ENCODE measurements at regions not wholly inside any gene's neighbourhood (a gene's known extent, or its start where the extent isn't known, plus 50 kb on each side); places are given as distances from the start of the nearest gene placed in this dataset.

- intact Hi-C loops (cut with micrococcal nuclease) = no loop called here
Measured at GRCh38 chr10:117677239-117677638, 134.7 kb downstream of the EMX2 start.

GRCh38 chr10:117677890-117678500, 135.4 kb downstream of the EMX2 start:
- no peak overlapping the region for H3K27ac ChIP-seq (ENCODE audit: low read depth in 1 of 2, low read length in 2 of 2)
- Mint-ChIP-seq H3K27ac (no peak overlapping the region), H3K4me3 (no peak overlapping the region)

More at GRCh38 chr10:117677239-117677638, 134.7 kb downstream of the EMX2 start:
- no peak for DNase-seq
- peaks cover 0 to 2% (median 0%) of the 10 kb centered on the region in 7 donors for H3K9me3 Mint-ChIP-seq
- H3K4me3 Mint-ChIP-seq = no peak overlapping the region
- no peaks in the 10 kb centered on the region for H3K4me1 Mint-ChIP-seq
- Histone ChIP-seq H3K27ac (ENCODE audit: low read depth in 1 of 2, low read length in 2 of 2) (no peak overlapping the region), H3K4me1 (ENCODE audit: control insufficient read depth in 1 of 2, insufficient read depth in 2 of 2, low read length in 2 of 2) (no peaks in the 10 kb centered on the region), H3K9me3 (replicated peaks in 1 of 2; ENCODE audit: control insufficient read depth in 1 of 2, insufficient read depth in 1 of 2, low read length in 2 of 2) (no peaks in the 10 kb centered on the region), H3K9ac (ENCODE audit: insufficient read depth, low read length, poor library complexity, severe bottlenecking) (no peak overlapping the region), H3K36me3 (replicated peaks in 1 of 2; ENCODE audit: control insufficient read depth in 1 of 2, insufficient read depth in 2 of 2, low read length in 2 of 2) (no peaks in the 10 kb centered on the region), H3K4me3 (replicated peaks in 1 of 3; ENCODE audit: low read depth in 2 of 3, low read length in 3 of 3) (no peak overlapping the region), H2AFZ (ENCODE audit: insufficient read depth, low read depth, low read length, poor library complexity, severe bottlenecking) (no peak overlapping the region), H4K20me1 (ENCODE audit: insufficient read depth, low read length) (no peaks in the 10 kb centered on the region), H3K4me2 (replicated peaks; ENCODE audit: extremely low read depth, low read length, poor library complexity, severe bottlenecking) (no peak overlapping the region), H3K79me2 (ENCODE audit: insufficient read depth, low read length) (no peaks in the 10 kb centered on the region), H3K27me3 (ENCODE audit: control insufficient read depth in 2 of 2, insufficient read depth in 2 of 2, low read length in 2 of 2) (no peaks in the 10 kb centered on the region)
- H3K27me3 Mint-ChIP-seq (ENCODE audit: low read depth in 3 of 3) = peaks cover 10 to 29% (median 25%) of the 10 kb centered on the region in 3 donors
- 76% methylated on average over 3 of the region's 7 CpGs for WGBS (ENCODE audit: insufficient coverage)
- H3K27ac Mint-ChIP-seq = no peak overlapping the region
- no peaks in the 10 kb centered on the region for H3K36me3 Mint-ChIP-seq
- TF ChIP-seq, protein P1, sequence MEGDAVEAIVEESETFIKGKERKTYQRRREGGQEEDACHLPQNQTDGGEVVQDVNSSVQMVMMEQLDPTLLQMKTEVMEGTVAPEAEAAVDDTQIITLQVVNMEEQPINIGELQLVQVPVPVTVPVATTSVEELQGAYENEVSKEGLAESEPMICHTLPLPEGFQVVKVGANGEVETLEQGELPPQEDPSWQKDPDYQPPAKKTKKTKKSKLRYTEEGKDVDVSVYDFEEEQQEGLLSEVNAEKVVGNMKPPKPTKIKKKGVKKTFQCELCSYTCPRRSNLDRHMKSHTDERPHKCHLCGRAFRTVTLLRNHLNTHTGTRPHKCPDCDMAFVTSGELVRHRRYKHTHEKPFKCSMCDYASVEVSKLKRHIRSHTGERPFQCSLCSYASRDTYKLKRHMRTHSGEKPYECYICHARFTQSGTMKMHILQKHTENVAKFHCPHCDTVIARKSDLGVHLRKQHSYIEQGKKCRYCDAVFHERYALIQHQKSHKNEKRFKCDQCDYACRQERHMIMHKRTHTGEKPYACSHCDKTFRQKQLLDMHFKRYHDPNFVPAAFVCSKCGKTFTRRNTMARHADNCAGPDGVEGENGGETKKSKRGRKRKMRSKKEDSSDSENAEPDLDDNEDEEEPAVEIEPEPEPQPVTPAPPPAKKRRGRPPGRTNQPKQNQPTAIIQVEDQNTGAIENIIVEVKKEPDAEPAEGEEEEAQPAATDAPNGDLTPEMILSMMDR (IDR thresholded peaks at IDR 0.05) = no peak

More at GRCh38 chr10:117677890-117678500, 135.4 kb downstream of the EMX2 start:
- no peak overlapping the region for H3K4me2 ChIP-seq (replicated peaks; ENCODE audit: extremely low read depth, low read length, poor library complexity, severe bottlenecking)
- peaks cover 0 to 2% (median 0%) of the 10 kb centered on the region in 7 donors for H3K9me3 Mint-ChIP-seq
- no peaks in the 10 kb centered on the region for H3K27me3 ChIP-seq (ENCODE audit: control insufficient read depth in 2 of 2, insufficient read depth in 2 of 2, low read length in 2 of 2)
- no peaks in the 10 kb centered on the region for H3K79me2 ChIP-seq (ENCODE audit: insufficient read depth, low read length)
- H3K27me3 Mint-ChIP-seq (ENCODE audit: low read depth in 3 of 3) = peaks cover 10 to 29% (median 26%) of the 10 kb centered on the region in 3 donors
- H4K20me1 ChIP-seq (ENCODE audit: insufficient read depth, low read length) = no peaks in the 10 kb centered on the region
- no peak overlapping the region for H3K4me3 ChIP-seq (replicated peaks in 1 of 3; ENCODE audit: low read depth in 2 of 3, low read length in 3 of 3)
- no peaks in the 10 kb centered on the region for H3K4me1 Mint-ChIP-seq
- H3K9ac ChIP-seq (ENCODE audit: insufficient read depth, low read length, poor library complexity, severe bottlenecking) = no peak overlapping the region
- no peaks in the 10 kb centered on the region for H3K4me1 ChIP-seq (ENCODE audit: control insufficient read depth in 1 of 2, insufficient read depth in 2 of 2, low read length in 2 of 2)
- H3K36me3 Mint-ChIP-seq = no peaks in the 10 kb centered on the region
- no peak overlapping the region for H2AFZ ChIP-seq (ENCODE audit: insufficient read depth, low read depth, low read length, poor library complexity, severe bottlenecking)
- no peaks in the 10 kb centered on the region for H3K9me3 ChIP-seq (replicated peaks in 1 of 2; ENCODE audit: control insufficient read depth in 1 of 2, insufficient read depth in 1 of 2, low read length in 2 of 2)
- TF ChIP-seq, protein P1 (IDR thresholded peaks at IDR 0.05) = no peak
- no peak for DNase-seq
- WGBS (ENCODE audit: insufficient coverage) = 83% methylated on average over 3 of the region's 6 CpGs
- H3K36me3 ChIP-seq (replicated peaks in 1 of 2; ENCODE audit: control insufficient read depth in 1 of 2, insufficient read depth in 2 of 2, low read length in 2 of 2) = no peaks in the 10 kb centered on the region
- intact Hi-C loops (cut with micrococcal nuclease) = no loop called here

All from CD14-positive monocyte (primary cell).